GM04504 (cell line): ENCODE measurements at regions not wholly inside any gene's neighbourhood (a gene's known extent, or its start where the extent isn't known, plus 50 kb on each side); places are given as distances from the start of the nearest gene placed in this dataset.

Experiments
- DNase-seq: peaks from one replicate; pipeline ENCODE4 v3.0.0-alpha.2; 2012; ENCODE audit warnings: low read depth

GRCh38 chr5:103849934-103850333 is 287.3 kb upstream of the NUDT12 start:
- peak; percentile 84 for DNase-seq

DNA sequence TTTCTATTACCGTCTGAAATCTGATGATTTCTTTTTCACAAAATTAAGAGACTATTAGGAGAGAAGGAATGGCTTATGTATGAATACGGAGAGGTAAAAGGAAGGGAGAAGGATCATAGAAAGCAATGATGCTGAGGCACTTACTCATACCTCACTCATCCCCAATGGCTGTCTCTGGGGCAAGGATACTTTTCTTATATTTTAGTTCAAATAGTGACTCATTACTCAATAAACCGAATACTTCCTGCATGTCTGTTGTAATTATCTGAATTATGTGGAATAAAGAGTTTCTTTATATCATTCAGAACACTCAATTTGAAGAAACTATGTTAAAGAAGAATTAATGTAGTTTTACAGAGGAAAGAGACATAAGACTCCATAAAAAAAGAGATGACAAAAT is 284.5 kb upstream of the NUDT12 start:
- no peak for DNase-seq

DNA sequence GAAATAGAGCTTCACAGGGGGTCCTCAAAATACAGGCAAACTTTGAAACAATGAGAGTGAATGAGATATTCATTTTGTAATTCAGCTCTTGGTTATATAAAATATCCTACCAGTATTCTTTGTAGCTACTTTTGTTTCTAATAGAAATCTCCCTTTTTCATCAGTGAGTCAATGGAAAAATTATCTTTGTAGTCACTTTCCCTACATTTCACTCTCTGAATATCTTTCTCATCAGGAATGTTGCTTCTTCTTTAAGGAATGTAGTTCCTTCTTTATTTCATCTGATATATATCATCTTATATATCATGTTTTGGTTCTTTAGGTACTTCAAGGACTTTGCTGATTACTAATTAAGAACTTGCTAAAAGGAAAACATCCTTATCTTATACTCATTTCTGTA is 280.3 kb upstream of the NUDT12 start:
- DNase-seq: no peak

DNA sequence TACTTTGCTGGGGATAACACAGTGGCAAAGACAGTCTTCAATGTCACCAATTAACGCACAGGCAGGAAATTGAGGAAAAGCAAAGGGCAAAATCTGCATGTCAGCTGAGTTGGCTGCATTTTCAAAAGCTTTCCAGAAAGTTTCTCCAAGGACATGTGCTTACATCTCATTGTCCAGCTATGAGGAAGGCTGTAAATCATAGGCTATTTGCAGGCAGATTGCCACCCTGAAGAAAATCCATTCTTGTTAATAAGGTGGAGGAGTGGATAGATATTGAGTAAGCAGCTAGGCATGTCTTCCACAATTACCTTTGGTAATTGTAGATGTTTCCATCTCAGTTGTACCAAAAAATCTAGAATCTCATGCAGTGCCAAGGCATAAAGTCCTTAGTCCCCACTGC is 278.0 kb upstream of the NUDT12 start:
- peak; percentile 46 for DNase-seq

DNA sequence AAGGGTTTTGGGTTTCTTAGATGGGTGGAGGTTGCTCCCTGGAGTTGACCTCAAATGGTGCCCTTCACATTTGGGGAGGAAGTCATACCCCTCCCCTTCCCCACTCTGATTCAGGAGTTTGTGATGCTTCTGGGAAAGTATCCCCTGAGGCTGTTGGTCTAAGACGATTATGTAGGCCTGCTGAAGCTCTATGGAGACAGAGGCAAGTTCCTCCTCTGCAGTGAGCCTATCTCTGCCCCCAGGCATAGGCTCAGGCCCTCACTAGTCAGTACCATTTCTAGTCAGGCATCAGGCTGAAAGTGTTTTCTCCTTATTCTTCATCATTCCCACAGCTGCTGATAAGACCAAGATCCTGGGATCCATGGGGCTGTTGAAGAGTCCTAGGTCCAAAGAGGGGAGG is 271.6 kb upstream of the NUDT12 start:
- no peak for DNase-seq

DNA sequence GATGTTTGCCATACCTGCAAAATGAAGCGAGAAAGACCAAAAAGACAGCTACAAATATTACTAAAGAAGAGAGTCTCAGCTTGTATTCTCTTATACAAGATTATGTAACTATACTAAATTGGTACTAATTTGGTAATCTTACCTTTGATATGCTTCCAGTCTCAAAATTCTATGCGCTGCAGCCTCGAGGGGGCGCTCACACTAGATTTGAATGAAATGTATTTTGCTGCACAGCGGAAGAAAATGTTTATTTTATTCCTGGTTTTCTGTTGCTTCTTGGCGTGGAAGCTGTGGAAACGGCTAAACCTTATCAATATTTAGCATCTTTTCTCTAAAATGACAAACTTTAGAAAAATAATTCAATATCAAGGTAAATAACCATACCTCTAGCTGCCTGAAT is 267.0 kb upstream of the NUDT12 start:
- no peak for DNase-seq

DNA sequence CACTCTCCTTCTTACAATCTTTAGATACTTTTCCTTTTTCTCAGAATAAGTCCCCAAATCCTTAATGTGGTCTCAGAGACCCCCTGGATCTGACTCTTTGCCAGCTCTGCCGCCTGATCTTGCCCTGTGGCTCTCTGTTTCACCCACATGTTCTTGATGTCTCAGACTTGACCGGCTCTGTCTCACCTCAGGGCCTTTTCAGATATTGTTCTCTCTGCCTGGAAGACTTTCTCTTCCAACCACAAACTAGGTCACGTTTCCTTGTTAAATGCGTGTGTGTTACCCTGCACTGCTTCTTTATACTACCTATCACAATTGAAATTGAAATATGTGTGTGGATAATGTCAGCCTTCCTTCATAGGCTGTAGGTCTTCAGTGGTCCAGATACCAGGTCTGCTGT is 265.4 kb upstream of the NUDT12 start:
- DNase-seq: no peak

GRCh38 chr5:103821361-103821760 is 258.8 kb upstream of the NUDT12 start:
- no peak for DNase-seq

- DNase-seq: peak; percentile 35
Measured at GRCh38 chr5:103808464-103809106, 246.0 kb upstream of the NUDT12 start.

- no peak for DNase-seq
Measured at GRCh38 chr5:103804711-103805110, 242.1 kb upstream of the NUDT12 start.

- DNase-seq: no peak
Measured at GRCh38 chr5:103801681-103802080, 239.1 kb upstream of the NUDT12 start.

GRCh38 chr5:103800741-103801495 is 238.3 kb upstream of the NUDT12 start:
- peak; percentile 40 for DNase-seq

DNA sequence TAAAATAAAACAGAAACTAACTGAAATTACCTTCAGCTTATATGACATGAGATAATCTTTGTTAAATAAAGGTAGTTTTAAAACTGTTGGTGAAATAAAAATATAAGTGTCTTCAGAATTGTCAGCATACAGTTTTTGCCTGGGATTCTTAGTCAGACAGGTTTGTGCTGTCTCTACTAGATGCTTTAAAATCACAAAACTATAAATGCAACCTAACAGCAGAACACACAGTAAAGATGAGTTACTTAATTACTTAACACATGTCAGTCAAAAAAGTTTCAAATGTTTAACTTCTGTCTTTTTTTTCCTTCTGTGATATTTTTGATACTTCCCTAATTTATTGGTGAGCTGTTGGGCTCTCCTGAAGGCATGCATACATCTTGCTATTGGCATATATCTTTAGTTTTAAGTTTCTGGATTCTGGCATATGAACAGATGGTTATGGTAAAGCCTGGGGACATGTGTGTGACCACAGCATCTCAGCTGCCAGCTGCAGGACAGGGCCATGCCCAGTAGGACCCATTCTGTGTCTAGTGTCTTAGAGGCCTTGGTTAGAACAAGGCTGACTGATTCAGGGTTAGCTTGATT is 231.1 kb upstream of the NUDT12 start:
- no peak for DNase-seq

- no peak for DNase-seq
Measured at GRCh38 chr5:103785569-103785968, 223.0 kb upstream of the NUDT12 start.

GRCh38 chr5:103783669-103784068 is 221.1 kb upstream of the NUDT12 start:
- DNase-seq: no peak

GRCh38 chr5:103780794-103781193 is 218.2 kb upstream of the NUDT12 start:
- DNase-seq: no peak

DNA sequence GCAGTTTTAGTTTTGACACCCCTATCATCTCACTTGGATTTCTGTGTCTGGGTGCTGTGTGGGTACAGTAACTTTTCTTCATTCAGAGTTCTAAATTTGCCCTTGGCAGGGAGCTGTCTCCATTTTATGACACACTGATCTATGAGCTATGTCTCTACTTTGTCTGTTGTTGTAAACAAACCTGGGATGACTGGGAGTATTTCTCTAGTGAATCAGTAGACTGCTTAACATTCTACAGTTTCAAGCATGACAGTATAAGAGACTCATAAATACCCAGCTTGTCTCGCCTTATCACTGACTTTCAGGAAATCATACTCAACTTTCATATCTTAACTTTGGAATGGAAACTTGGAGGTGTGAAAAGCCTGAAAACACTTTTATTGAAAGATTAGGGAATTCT is 212.1 kb upstream of the NUDT12 start:
- DNase-seq: peak; percentile 38

DNA sequence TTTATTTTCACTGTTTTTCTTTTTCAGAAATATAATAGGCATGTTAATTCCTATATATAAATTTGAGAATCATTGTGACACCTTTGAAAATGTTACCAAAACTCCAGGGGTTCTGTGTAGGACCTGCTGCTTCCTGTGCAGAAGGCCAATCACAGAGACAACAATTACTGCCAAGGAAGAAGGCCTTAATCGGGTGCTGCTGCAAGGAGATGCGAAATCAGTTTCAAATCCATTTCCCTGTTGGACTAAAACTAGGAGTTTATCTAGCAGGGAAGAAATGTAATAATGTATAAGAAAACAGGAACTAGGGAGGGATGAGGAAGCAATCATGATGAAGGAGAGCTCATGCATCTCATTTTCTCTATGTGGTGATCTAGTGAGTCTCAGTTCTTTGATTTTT is 209.7 kb upstream of the NUDT12 start:
- no peak for DNase-seq

- DNase-seq: no peak
Measured at GRCh38 chr5:103764403-103764802, 201.8 kb upstream of the NUDT12 start.

DNA sequence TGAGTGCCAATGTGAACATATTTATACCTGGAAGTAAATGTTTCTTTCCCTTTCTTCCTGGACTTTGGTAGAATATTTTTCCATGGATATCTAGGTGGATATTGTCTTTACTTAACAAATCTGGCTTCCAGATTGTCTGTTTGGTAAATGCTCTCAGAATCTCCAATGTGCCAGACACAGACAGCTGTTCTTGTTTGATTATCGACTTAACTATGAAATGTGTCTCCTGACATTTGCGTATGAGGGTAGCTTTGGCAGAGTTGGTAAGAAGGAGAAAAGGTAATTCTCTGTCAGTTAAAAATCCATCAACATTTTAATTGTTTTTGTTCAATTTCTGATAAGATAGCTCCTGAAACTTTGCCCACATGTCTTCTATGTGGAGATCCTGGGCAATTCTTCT is 196.4 kb upstream of the NUDT12 start:
- no peak for DNase-seq

GRCh38 chr5:103755974-103756373 is 193.4 kb upstream of the NUDT12 start:
- DNase-seq: no peak

GRCh38 chr5:103745353-103746065 is 182.9 kb upstream of the NUDT12 start:
- no peak for DNase-seq

- peak; percentile 58 for DNase-seq
Measured at GRCh38 chr5:103744159-103744558, 181.6 kb upstream of the NUDT12 start.
